ENCODE measurements at regions not wholly inside any gene's neighbourhood (a gene's known extent, or its start where the extent isn't known, plus 50 kb on each side); places are given as distances from the start of the nearest gene placed in this dataset.

DNA sequence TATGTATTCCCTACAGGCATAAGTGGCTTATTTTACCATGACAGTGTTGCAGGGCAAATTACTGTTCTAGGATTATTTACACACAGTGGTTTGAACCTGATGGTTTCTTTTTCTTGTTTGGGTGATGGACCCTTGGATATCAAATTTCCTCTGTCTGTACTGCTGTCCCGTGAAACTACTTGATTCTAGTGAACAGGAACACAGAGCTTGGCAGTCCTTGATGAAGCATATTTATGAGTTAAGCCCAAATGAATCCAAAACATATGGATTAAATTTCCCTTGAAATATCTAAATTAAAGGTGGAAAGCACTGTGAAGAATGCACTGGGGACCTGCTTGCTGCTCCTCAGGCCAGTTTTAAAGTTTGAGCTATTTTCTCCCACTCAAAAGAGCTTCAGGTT, 635.3 kb downstream of the INHBA start:
- TF ChIP-seq, protein P1, sequence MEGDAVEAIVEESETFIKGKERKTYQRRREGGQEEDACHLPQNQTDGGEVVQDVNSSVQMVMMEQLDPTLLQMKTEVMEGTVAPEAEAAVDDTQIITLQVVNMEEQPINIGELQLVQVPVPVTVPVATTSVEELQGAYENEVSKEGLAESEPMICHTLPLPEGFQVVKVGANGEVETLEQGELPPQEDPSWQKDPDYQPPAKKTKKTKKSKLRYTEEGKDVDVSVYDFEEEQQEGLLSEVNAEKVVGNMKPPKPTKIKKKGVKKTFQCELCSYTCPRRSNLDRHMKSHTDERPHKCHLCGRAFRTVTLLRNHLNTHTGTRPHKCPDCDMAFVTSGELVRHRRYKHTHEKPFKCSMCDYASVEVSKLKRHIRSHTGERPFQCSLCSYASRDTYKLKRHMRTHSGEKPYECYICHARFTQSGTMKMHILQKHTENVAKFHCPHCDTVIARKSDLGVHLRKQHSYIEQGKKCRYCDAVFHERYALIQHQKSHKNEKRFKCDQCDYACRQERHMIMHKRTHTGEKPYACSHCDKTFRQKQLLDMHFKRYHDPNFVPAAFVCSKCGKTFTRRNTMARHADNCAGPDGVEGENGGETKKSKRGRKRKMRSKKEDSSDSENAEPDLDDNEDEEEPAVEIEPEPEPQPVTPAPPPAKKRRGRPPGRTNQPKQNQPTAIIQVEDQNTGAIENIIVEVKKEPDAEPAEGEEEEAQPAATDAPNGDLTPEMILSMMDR (IDR thresholded peaks at IDR 0.05): no peak
- no peak for TF ChIP-seq POLR2A (IDR thresholded peaks at IDR 0.05)
